Astrocyte (in vitro differentiated cells and primary cell): ENCODE measurements at regions not wholly inside any gene's neighbourhood (a gene's known extent, or its start where the extent isn't known, plus 50 kb on each side); places are given as distances from the start of the nearest gene placed in this dataset.

ENCODE experiments used
- DNase-seq: peaks from one replicate; pipeline ENCODE4 v3.0.0-alpha.2; 2010; ENCODE audit warnings: low read depth
- FAIRE-seq: peaks from 2 replicates; lab custom pipeline; 2011; peaks lifted over from hg19 to GRCh38; lab: Jason Lieb, UNC
- H2AFZ ChIP-seq: 2 replicates; pipeline ENCODE4 v1.6.0; 2012; ENCODE audit warnings: low read depth, low read length, inconsistent platforms
- H3K27ac ChIP-seq: 2 replicates; pipeline ENCODE4 v1.5.1; 2011; ENCODE audit warnings: low read depth, low read length, inconsistent platforms
- H3K27me3 ChIP-seq: 2 replicates; pipeline ENCODE4 v1.6.0; 2011; ENCODE audit warnings: low read length, inconsistent platforms; ENCODE audit not compliant: insufficient read depth
- H3K36me3 ChIP-seq: 2 replicates; pipeline ENCODE4 v1.5.1; 2011; ENCODE audit warnings: low read length, inconsistent platforms; ENCODE audit not compliant: insufficient read depth
- H3K4me1 ChIP-seq: 2 replicates; pipeline ENCODE4 v1.5.1; 2011; ENCODE audit warnings: low read length, inconsistent platforms; ENCODE audit not compliant: insufficient read depth
- H3K4me2 ChIP-seq: 2 replicates; pipeline ENCODE4 v1.6.0; 2012; ENCODE audit warnings: low read length, inconsistent platforms
- H3K4me3 ChIP-seq: 2 replicates; pipeline ENCODE4 v1.5.1; 2011; ENCODE audit warnings: low read depth, mild to moderate bottlenecking, low read length, inconsistent platforms; ENCODE audit not compliant: insufficient read depth
- H3K79me2 ChIP-seq: 2 replicates; pipeline ENCODE4 v1.6.0; 2012; ENCODE audit warnings: mild to moderate bottlenecking, low read length, inconsistent platforms; ENCODE audit not compliant: insufficient read depth
- H3K9ac ChIP-seq: 2 replicates; pipeline ENCODE4 v1.6.0; 2012; ENCODE audit warnings: mild to moderate bottlenecking, low read length, inconsistent platforms
- H3K9me3 ChIP-seq: 2 replicates; pipeline ENCODE4 v1.5.1; 2012; ENCODE audit warnings: low read depth, mild to moderate bottlenecking, low read length, inconsistent platforms; ENCODE audit not compliant: insufficient read depth
- H4K20me1 ChIP-seq: 2 replicates; pipeline ENCODE4 v1.6.0; 2012; ENCODE audit warnings: low read length, inconsistent platforms; ENCODE audit not compliant: insufficient read depth
- H3K27ac Mint-ChIP-seq: one replicate; pipeline ENCODE4 v1.8.0; 2021; ENCODE audit warnings: mild to moderate bottlenecking, mixed read lengths; ENCODE audit not compliant: unreplicated experiment
- H3K27me3 Mint-ChIP-seq: one replicate; pipeline ENCODE4 v1.8.0; 2021; ENCODE audit warnings: low read depth, mixed read lengths; ENCODE audit not compliant: unreplicated experiment
- H3K36me3 Mint-ChIP-seq: one replicate; pipeline ENCODE4 v1.8.0; 2021; ENCODE audit warnings: low read depth, mixed read lengths; ENCODE audit not compliant: unreplicated experiment
- H3K4me1 Mint-ChIP-seq: one replicate; pipeline ENCODE4 v1.8.0; 2021; ENCODE audit warnings: low read depth, mixed read lengths; ENCODE audit not compliant: unreplicated experiment
- H3K4me3 Mint-ChIP-seq: one replicate; pipeline ENCODE4 v1.8.0; 2021; ENCODE audit warnings: mild to moderate bottlenecking, moderate library complexity, mixed read lengths; ENCODE audit not compliant: unreplicated experiment
- H3K9me3 Mint-ChIP-seq: one replicate; pipeline ENCODE4 v1.8.0; 2021; ENCODE audit warnings: mild to moderate bottlenecking, mixed read lengths; ENCODE audit not compliant: unreplicated experiment
- CTCF ChIP-seq: IDR thresholded peaks from 2 replicates; pipeline ENCODE4 v1.5.1; 2011; ENCODE audit warnings: low read depth, mild to moderate bottlenecking, inconsistent platforms, low read length, moderate library complexity; ENCODE audit not compliant: insufficient read depth
- EZH2 ChIP-seq: IDR thresholded peaks from 2 replicates; pipeline ENCODE4 v1.6.1; 2012; ENCODE audit warnings: mild to moderate bottlenecking, low read length, inconsistent platforms; ENCODE audit not compliant: insufficient read depth

- Histone ChIP-seq H3K9ac (no peak overlapping the region), H3K4me1 (no peaks in the 10 kb centered on the region), H4K20me1 (no peaks in the 10 kb centered on the region), H3K79me2 (no peaks in the 10 kb centered on the region), H3K36me3 (no peaks in the 10 kb centered on the region), H3K9me3 (no peaks in the 10 kb centered on the region), H3K4me3 (no peak overlapping the region), H3K27ac (no peak overlapping the region), H3K4me2 (no peak overlapping the region), H3K27me3 (no peaks in the 10 kb centered on the region), H2AFZ (no peak overlapping the region)
- Mint-ChIP-seq H3K36me3 (no peaks in the 10 kb centered on the region), H3K27me3 (no peaks in the 10 kb centered on the region), H3K27ac (no peak overlapping the region), H3K4me3 (no peak overlapping the region), H3K4me1 (no peaks in the 10 kb centered on the region), H3K9me3 (no peaks in the 10 kb centered on the region)
- DNase-seq = no peak
- FAIRE-seq = no peak
- TF ChIP-seq CTCF = no peak
- TF ChIP-seq EZH2 = no peak
These were observed 384.6 kb downstream of the TMEM232 start for GRCh38 chr5:110341836-110342235.

- Mint-ChIP-seq H3K9me3 (no peaks in the 10 kb centered on the region), H3K27me3 (no peaks in the 10 kb centered on the region), H3K27ac (no peak overlapping the region), H3K4me1 (no peaks in the 10 kb centered on the region), H3K36me3 (no peaks in the 10 kb centered on the region), H3K4me3 (no peak overlapping the region)
- Histone ChIP-seq H2AFZ (no peak overlapping the region), H3K9ac (no peak overlapping the region), H3K36me3 (no peaks in the 10 kb centered on the region), H3K4me3 (no peak overlapping the region), H3K4me1 (no peaks in the 10 kb centered on the region), H3K79me2 (no peaks in the 10 kb centered on the region), H3K9me3 (no peaks in the 10 kb centered on the region), H3K27ac (no peak overlapping the region), H3K4me2 (no peak overlapping the region), H4K20me1 (no peaks in the 10 kb centered on the region), H3K27me3 (no peaks in the 10 kb centered on the region)
- DNase-seq (no peak), FAIRE-seq (no peak)
- TF ChIP-seq CTCF = no peak
- no peak for TF ChIP-seq EZH2
These were observed 383.8 kb downstream of the TMEM232 start for GRCh38 chr5:110342683-110343082.

GRCh38 chr5:110343616-110344015, 382.9 kb downstream of the TMEM232 start:
- H3K27me3 Mint-ChIP-seq = no peaks in the 10 kb centered on the region
- FAIRE-seq (peak; percentile 13), DNase-seq (no peak)
- H3K79me2 ChIP-seq = no peaks in the 10 kb centered on the region
- no peak overlapping the region for H3K27ac Mint-ChIP-seq
- no peaks in the 10 kb centered on the region for H3K36me3 Mint-ChIP-seq
- H3K9me3 ChIP-seq = no peaks in the 10 kb centered on the region
- no peak overlapping the region for H3K27ac ChIP-seq
- H3K4me1 ChIP-seq = no peaks in the 10 kb centered on the region
- no peak for TF ChIP-seq EZH2
- no peak for TF ChIP-seq CTCF
- no peak overlapping the region for H3K9ac ChIP-seq
- H3K4me3 ChIP-seq = no peak overlapping the region
- no peak overlapping the region for H2AFZ ChIP-seq
- no peak overlapping the region for H3K4me3 Mint-ChIP-seq
- H3K27me3 ChIP-seq = no peaks in the 10 kb centered on the region
- H3K9me3 Mint-ChIP-seq = no peaks in the 10 kb centered on the region
- H3K4me1 Mint-ChIP-seq = no peaks in the 10 kb centered on the region
- no peaks in the 10 kb centered on the region for H3K36me3 ChIP-seq
- H3K4me2 ChIP-seq = no peak overlapping the region
- H4K20me1 ChIP-seq = no peaks in the 10 kb centered on the region
